H9 (cell line): ENCODE measurements at regions not wholly inside any gene's neighbourhood (a gene's known extent, or its start where the extent isn't known, plus 50 kb on each side); places are given as distances from the start of the nearest gene placed in this dataset.

ENCODE experiments used
- DNase-seq: peaks from one replicate; pipeline ENCODE4 v3.0.0-alpha.2; 2017
- H2AFZ ChIP-seq: one replicate; pipeline ENCODE4 v1.6.1; 2013; ENCODE audit warnings: mild to moderate bottlenecking, low read length, control low read depth, moderate library complexity
- H2AK5ac ChIP-seq: 2 replicates; pipeline ENCODE4 v1.6.1; 2013; ENCODE audit warnings: low read length, control low read depth, mixed read lengths; ENCODE audit not compliant: insufficient read length
- H2BK120ac ChIP-seq: one replicate; pipeline ENCODE4 v1.6.1; 2013; ENCODE audit warnings: low read depth, mild to moderate bottlenecking, low read length, control low read depth, inconsistent platforms; ENCODE audit not compliant: poor library complexity, severe bottlenecking
- H2BK12ac ChIP-seq: 2 replicates; pipeline ENCODE4 v1.6.1; 2013; ENCODE audit warnings: low read length, control low read depth, mixed read lengths, low read depth; ENCODE audit not compliant: insufficient read length
- H2BK15ac ChIP-seq: 2 replicates; pipeline ENCODE4 v1.6.1; 2013; ENCODE audit warnings: low read depth, low read length, control low read depth
- H2BK20ac ChIP-seq: one replicate; pipeline ENCODE4 v1.6.1; 2013; ENCODE audit warnings: low read depth, mild to moderate bottlenecking, low read length, control low read depth, inconsistent platforms; ENCODE audit not compliant: poor library complexity, severe bottlenecking
- H2BK5ac ChIP-seq: 2 replicates; pipeline ENCODE4 v1.6.1; 2013; ENCODE audit warnings: low read length, control low read depth, mixed read lengths; ENCODE audit not compliant: insufficient read length
- H3K14ac ChIP-seq: 2 replicates; pipeline ENCODE4 v1.6.1; 2013; ENCODE audit warnings: low read length, control low read depth; ENCODE audit not compliant: insufficient read depth
- H3K18ac ChIP-seq: 2 replicates; pipeline ENCODE4 v1.6.1; 2013; ENCODE audit warnings: low read depth, mild to moderate bottlenecking, mixed read lengths, low read length, control low read depth; ENCODE audit not compliant: insufficient read length
- H3K23ac ChIP-seq: 2 replicates; pipeline ENCODE4 v1.6.1; 2013; ENCODE audit warnings: low read length, control low read depth, mixed read lengths, low read depth; ENCODE audit not compliant: insufficient read length
- H3K23me2 ChIP-seq: 2 replicates; pipeline ENCODE4 v1.6.1; 2013; ENCODE audit warnings: low read depth, mild to moderate bottlenecking, mixed read lengths, low read length, control low read depth; ENCODE audit not compliant: insufficient read length, poor library complexity, severe bottlenecking
- H3K27ac ChIP-seq: 2 replicates; pipeline ENCODE4 v1.5.1; 2013; ENCODE audit warnings: low read length, control low read depth, mixed read lengths, low read depth; ENCODE audit not compliant: insufficient read length
- H3K27me3 ChIP-seq: 2 replicates; pipeline ENCODE4 v1.6.1; 2013; ENCODE audit warnings: low read length, control low read depth, inconsistent platforms; ENCODE audit not compliant: insufficient read depth
- H3K4ac ChIP-seq: 2 replicates; pipeline ENCODE4 v1.6.1; 2013; ENCODE audit warnings: low read depth, mild to moderate bottlenecking, control low read depth, inconsistent platforms, low read length, moderate library complexity
- H3K4me1 ChIP-seq: 2 replicates; pipeline ENCODE4 v1.6.1; 2013; ENCODE audit warnings: low read length, control low read depth, inconsistent platforms; ENCODE audit not compliant: insufficient read depth
- H3K4me2 ChIP-seq: 2 replicates; pipeline ENCODE4 v1.6.1; 2013; ENCODE audit warnings: low read length, control low read depth, mixed read lengths; ENCODE audit not compliant: insufficient read length, insufficient read depth
- H3K56ac ChIP-seq: 2 replicates; pipeline ENCODE4 v1.6.1; 2013; ENCODE audit warnings: low read depth, mild to moderate bottlenecking, mixed read lengths, low read length, control low read depth; ENCODE audit not compliant: insufficient read length
- H3K79me1 ChIP-seq: 2 replicates; pipeline ENCODE4 v1.6.1; 2013; ENCODE audit warnings: low read depth, mild to moderate bottlenecking, moderate library complexity, low read length, control low read depth, inconsistent platforms; ENCODE audit not compliant: insufficient read depth, poor library complexity, severe bottlenecking
- H3K79me2 ChIP-seq: 2 replicates; pipeline ENCODE4 v1.6.1; 2013; ENCODE audit warnings: low read length, control low read depth, inconsistent platforms; ENCODE audit not compliant: insufficient read depth
- H3K9ac ChIP-seq: 2 replicates; pipeline ENCODE4 v1.6.1; 2013; ENCODE audit warnings: low read length, control low read depth, mixed read lengths; ENCODE audit not compliant: insufficient read length; ENCODE audit errors: extremely low read depth
- H3K9me3 ChIP-seq: one replicate; pipeline ENCODE4 v1.6.1; 2013; ENCODE audit warnings: low read depth, low read length, inconsistent platforms; ENCODE audit not compliant: control insufficient read depth
- H3T11ph ChIP-seq: one replicate; pipeline ENCODE4 v1.6.1; 2013; ENCODE audit warnings: mild to moderate bottlenecking, low read length, control low read depth, inconsistent platforms
- H4K20me1 ChIP-seq: one replicate; pipeline ENCODE4 v1.6.1; 2013; ENCODE audit not compliant: control insufficient read depth, insufficient read length, insufficient read depth
- H4K5ac ChIP-seq: 2 replicates; pipeline ENCODE4 v1.6.1; 2013; ENCODE audit warnings: low read depth, mild to moderate bottlenecking, mixed read lengths, low read length, control low read depth; ENCODE audit not compliant: insufficient read length
- H4K8ac ChIP-seq: replicated peaks from 2 replicates; pipeline ENCODE4 v1.6.1; 2013; ENCODE audit warnings: low read length, control low read depth, mixed read lengths, low read depth; ENCODE audit not compliant: insufficient read length
- H4K91ac ChIP-seq: 2 replicates; pipeline ENCODE4 v1.6.1; 2013; ENCODE audit warnings: low read depth, mild to moderate bottlenecking, moderate library complexity, mixed read lengths, low read length, control low read depth; ENCODE audit not compliant: insufficient read length
- H3K27ac Mint-ChIP-seq, 3 experiments: 2 replicates in 2 of 3; 3 replicates in 1 of 3; pipeline ENCODE4 v1.8.0; 2020 to 2021; ENCODE audit warnings: mixed read lengths in 3 of 3, mild to moderate bottlenecking in 1 of 3, moderate library complexity in 1 of 3
- H3K27me3 Mint-ChIP-seq: 2 replicates; pipeline ENCODE4 v1.8.0; 2021; ENCODE audit warnings: low read depth, mild to moderate bottlenecking, moderate library complexity, mixed read lengths
- H3K36me3 Mint-ChIP-seq, 3 experiments: 2 replicates in 2 of 3; 3 replicates in 1 of 3; pipeline ENCODE4 v1.8.0; 2020 to 2021; ENCODE audit warnings: low read depth in 3 of 3, mixed read lengths in 3 of 3; ENCODE audit not compliant: insufficient read depth in 1 of 3
- H3K4me1 Mint-ChIP-seq, 2 experiments: 2 replicates each; pipeline ENCODE4 v1.8.0; 2020; ENCODE audit warnings: mixed read lengths in 2 of 2
- H3K4me3 Mint-ChIP-seq, 2 experiments: 2 replicates in 1 of 2; 3 replicates in 1 of 2; pipeline ENCODE4 v1.8.0; 2020 to 2021; ENCODE audit warnings: mild to moderate bottlenecking in 2 of 2, mixed read lengths in 2 of 2, moderate library complexity in 1 of 2
- H3K9me3 Mint-ChIP-seq, 2 experiments: 2 replicates in 1 of 2; 3 replicates in 1 of 2; pipeline ENCODE4 v1.8.0; 2020; ENCODE audit warnings: mild to moderate bottlenecking in 2 of 2, mixed read lengths in 2 of 2, moderate library complexity in 1 of 2
- WGBS: extraction: QIAGEN DNeasy Blood & Tissue Kit; methylation state at CpG from one replicate; pipeline ENCODE4 v1.1.7; 2013; ENCODE audit warnings: missing lambda C conversion rate, low lambda C conversion rate, mixed read lengths; ENCODE audit not compliant: insufficient read length; ENCODE audit errors: extremely low coverage; 5-methylcytosine and 5-hydroxymethylcytosine counted together
- TF ChIP-seq, protein P1 (sequence below): fragments of 200-600 bp; sonication (generic); conservative IDR thresholded peaks from 3 replicates; pipeline ENCODE4 v1.8.0; 2021; ENCODE audit warnings: antibody characterized with exemption, mild to moderate bottlenecking

DNA sequence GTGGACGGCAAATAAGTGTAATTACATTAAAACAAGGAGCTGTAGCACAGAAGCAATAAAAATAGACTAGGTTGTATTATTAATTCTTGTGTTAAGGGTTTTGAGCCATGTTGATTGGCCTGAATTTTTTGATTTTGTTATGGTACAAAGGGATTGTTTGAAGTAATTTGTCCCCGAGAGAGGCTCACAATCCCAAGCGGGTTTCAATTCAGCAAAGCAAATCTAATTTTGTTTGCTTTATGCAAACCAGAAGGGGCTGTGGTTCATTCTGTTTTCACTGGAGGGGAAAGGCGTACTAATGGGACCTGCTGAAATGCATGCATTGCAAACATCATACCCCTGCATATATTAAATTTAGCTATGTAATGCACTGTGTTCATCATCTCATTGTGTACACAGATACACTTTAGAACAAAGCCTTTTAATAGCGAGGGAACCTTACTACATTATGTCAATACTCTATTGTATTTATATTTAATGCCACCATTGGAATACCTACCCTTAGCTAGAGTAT lies 379.5 kb upstream of the POU3F2 start:
- Histone ChIP-seq H2AFZ (no peak overlapping the region), H4K5ac (no peak overlapping the region), H3K14ac (no peak overlapping the region), H3K4me2 (no peak overlapping the region), H3K27ac (no peak overlapping the region), H3K23me2 (no peaks in the 10 kb centered on the region), H3K9me3 (no peaks in the 10 kb centered on the region), H2AK5ac (no peak overlapping the region), H3K23ac (no peak overlapping the region), H3K4ac (no peak overlapping the region), H3K79me2 (no peaks in the 10 kb centered on the region), H4K20me1 (no peaks in the 10 kb centered on the region), H2BK20ac (no peak overlapping the region), H3K27me3 (no peaks in the 10 kb centered on the region), H2BK15ac (no peak overlapping the region), H3K56ac (no peak overlapping the region), H2BK12ac (no peak overlapping the region), H4K91ac (no peak overlapping the region), H3T11ph (no peak overlapping the region), H2BK120ac (no peak overlapping the region), H3K4me1 (no peaks in the 10 kb centered on the region), H3K9ac (no peak overlapping the region), H3K79me1 (no peaks in the 10 kb centered on the region), H3K18ac (no peak overlapping the region), H2BK5ac (no peak overlapping the region), H4K8ac (no peak overlapping the region)
- TF ChIP-seq, protein P1, sequence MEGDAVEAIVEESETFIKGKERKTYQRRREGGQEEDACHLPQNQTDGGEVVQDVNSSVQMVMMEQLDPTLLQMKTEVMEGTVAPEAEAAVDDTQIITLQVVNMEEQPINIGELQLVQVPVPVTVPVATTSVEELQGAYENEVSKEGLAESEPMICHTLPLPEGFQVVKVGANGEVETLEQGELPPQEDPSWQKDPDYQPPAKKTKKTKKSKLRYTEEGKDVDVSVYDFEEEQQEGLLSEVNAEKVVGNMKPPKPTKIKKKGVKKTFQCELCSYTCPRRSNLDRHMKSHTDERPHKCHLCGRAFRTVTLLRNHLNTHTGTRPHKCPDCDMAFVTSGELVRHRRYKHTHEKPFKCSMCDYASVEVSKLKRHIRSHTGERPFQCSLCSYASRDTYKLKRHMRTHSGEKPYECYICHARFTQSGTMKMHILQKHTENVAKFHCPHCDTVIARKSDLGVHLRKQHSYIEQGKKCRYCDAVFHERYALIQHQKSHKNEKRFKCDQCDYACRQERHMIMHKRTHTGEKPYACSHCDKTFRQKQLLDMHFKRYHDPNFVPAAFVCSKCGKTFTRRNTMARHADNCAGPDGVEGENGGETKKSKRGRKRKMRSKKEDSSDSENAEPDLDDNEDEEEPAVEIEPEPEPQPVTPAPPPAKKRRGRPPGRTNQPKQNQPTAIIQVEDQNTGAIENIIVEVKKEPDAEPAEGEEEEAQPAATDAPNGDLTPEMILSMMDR: no peak
- H3K36me3 Mint-ChIP-seq: no peaks in the 10 kb centered on the region
- no peak overlapping the region for H3K27ac Mint-ChIP-seq
- H3K9me3 Mint-ChIP-seq: no peaks in the 10 kb centered on the region; a peak in 1 of 5 replicates
- H3K4me1 Mint-ChIP-seq: peaks cover 3% of the 10 kb centered on the region in 2 experiments; a peak in 1 of 4 replicates
- DNase-seq: no peak
- no peak overlapping the region for H3K4me3 Mint-ChIP-seq
- H3K27me3 Mint-ChIP-seq: no peaks in the 10 kb centered on the region
- no CpG with 5 or more reads among the region's 5 CpGs for WGBS
